HepG2 (cell line): ENCODE measurements at regions not wholly inside any gene's neighbourhood (a gene's known extent, or its start where the extent isn't known, plus 50 kb on each side); places are given as distances from the start of the nearest gene placed in this dataset.

Source experiments
- BHLHE40 ChIP-seq: IDR thresholded peaks from 2 replicates; pipeline ENCODE4 v1.6.1; 2011; ENCODE audit warnings: low read length, improper control_type of control experiment
- PHF20 ChIP-seq: sonication (generic); formaldehyde crosslinking; IDR thresholded peaks from 2 replicates; pipeline ENCODE4 v1.5.0; 2020; ENCODE audit warnings: mild to moderate bottlenecking, missing genetic modification reagents
- POLR2A ChIP-seq, 2 experiments: IDR thresholded peaks; 2 replicates each; pipeline ENCODE4 v1.6.1; 2011; ENCODE audit warnings: low read depth in 2 of 2, low read length in 2 of 2, mild to moderate bottlenecking in 1 of 2, moderate library complexity in 1 of 2; ENCODE audit not compliant: insufficient read depth in 1 of 2
- SNRNP70 ChIP-seq: fragments of 200-400 bp; formaldehyde crosslinking; IDR thresholded peaks from 2 replicates; pipeline ENCODE4 v1.6.1; 2017; ENCODE audit warnings: mild to moderate bottlenecking, low read depth, low read length, moderate library complexity
- ZBTB8A ChIP-seq: sonication (generic); formaldehyde crosslinking; IDR thresholded peaks from 2 replicates; pipeline ENCODE4 v1.4.0; 2020; ENCODE audit warnings: mild to moderate bottlenecking, low read depth, missing genetic modification reagents, borderline replicate concordance
- TF ChIP-seq, protein P1 (sequence below): sonication (generic); formaldehyde crosslinking; IDR thresholded peaks from 2 replicates; pipeline ENCODE4 v1.5.0; 2020; ENCODE audit warnings: mild to moderate bottlenecking, missing genetic modification reagents, moderate library complexity
- TF ChIP-seq, protein P2 (sequence below): sonication (generic); formaldehyde crosslinking; IDR thresholded peaks from 2 replicates; pipeline ENCODE4 v1.5.0; 2020; ENCODE audit warnings: mild to moderate bottlenecking, missing genetic modification reagents

GRCh38 chr6:102137859-102138258 is 744.4 kb downstream of the GRIK2 start:
- TF ChIP-seq PHF20 (CRISPR knock-in tag) (no peak), ZBTB8A (CRISPR knock-in tag) (no peak), POLR2A (IDR thresholded peaks at IDR 0.05; ENCODE audit: insufficient read depth in 1 of 2, low read depth in 2 of 2, low read length in 2 of 2) (no peak), BHLHE40 (no peak), SNRNP70 (no peak)
- TF ChIP-seq, protein P1, sequence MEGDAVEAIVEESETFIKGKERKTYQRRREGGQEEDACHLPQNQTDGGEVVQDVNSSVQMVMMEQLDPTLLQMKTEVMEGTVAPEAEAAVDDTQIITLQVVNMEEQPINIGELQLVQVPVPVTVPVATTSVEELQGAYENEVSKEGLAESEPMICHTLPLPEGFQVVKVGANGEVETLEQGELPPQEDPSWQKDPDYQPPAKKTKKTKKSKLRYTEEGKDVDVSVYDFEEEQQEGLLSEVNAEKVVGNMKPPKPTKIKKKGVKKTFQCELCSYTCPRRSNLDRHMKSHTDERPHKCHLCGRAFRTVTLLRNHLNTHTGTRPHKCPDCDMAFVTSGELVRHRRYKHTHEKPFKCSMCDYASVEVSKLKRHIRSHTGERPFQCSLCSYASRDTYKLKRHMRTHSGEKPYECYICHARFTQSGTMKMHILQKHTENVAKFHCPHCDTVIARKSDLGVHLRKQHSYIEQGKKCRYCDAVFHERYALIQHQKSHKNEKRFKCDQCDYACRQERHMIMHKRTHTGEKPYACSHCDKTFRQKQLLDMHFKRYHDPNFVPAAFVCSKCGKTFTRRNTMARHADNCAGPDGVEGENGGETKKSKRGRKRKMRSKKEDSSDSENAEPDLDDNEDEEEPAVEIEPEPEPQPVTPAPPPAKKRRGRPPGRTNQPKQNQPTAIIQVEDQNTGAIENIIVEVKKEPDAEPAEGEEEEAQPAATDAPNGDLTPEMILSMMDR (CRISPR knock-in tag), result no peak
- TF ChIP-seq, protein P2, sequence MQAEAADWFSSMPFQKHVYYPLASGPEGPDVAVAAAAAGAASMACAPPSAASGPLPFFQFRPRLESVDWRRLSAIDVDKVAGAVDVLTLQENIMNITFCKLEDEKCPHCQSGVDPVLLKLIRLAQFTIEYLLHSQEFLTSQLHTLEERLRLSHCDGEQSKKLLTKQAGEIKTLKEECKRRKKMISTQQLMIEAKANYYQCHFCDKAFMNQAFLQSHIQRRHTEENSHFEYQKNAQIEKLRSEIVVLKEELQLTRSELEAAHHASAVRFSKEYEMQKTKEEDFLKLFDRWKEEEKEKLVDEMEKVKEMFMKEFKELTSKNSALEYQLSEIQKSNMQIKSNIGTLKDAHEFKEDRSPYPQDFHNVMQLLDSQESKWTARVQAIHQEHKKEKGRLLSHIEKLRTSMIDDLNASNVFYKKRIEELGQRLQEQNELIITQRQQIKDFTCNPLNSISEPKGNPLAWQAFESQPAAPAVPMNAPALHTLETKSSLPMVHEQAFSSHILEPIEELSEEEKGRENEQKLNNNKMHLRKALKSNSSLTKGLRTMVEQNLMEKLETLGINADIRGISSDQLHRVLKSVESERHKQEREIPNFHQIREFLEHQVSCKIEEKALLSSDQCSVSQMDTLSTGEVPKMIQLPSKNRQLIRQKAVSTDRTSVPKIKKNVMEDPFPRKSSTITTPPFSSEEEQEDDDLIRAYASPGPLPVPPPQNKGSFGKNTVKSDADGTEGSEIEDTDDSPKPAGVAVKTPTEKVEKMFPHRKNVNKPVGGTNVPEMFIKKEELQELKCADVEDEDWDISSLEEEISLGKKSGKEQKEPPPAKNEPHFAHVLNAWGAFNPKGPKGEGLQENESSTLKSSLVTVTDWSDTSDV (CRISPR knock-in tag), result no peak
